ENCODE measurements at regions not wholly inside any gene's neighbourhood (a gene's known extent, or its start where the extent isn't known, plus 50 kb on each side); places are given as distances from the start of the nearest gene placed in this dataset.

- H3K4me1 Mint-ChIP-seq = no peaks in the 10 kb centered on the region
- H3K27ac Mint-ChIP-seq = no peak overlapping the region
- TF ChIP-seq, protein P1, sequence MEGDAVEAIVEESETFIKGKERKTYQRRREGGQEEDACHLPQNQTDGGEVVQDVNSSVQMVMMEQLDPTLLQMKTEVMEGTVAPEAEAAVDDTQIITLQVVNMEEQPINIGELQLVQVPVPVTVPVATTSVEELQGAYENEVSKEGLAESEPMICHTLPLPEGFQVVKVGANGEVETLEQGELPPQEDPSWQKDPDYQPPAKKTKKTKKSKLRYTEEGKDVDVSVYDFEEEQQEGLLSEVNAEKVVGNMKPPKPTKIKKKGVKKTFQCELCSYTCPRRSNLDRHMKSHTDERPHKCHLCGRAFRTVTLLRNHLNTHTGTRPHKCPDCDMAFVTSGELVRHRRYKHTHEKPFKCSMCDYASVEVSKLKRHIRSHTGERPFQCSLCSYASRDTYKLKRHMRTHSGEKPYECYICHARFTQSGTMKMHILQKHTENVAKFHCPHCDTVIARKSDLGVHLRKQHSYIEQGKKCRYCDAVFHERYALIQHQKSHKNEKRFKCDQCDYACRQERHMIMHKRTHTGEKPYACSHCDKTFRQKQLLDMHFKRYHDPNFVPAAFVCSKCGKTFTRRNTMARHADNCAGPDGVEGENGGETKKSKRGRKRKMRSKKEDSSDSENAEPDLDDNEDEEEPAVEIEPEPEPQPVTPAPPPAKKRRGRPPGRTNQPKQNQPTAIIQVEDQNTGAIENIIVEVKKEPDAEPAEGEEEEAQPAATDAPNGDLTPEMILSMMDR (IDR thresholded peaks at IDR 0.05) = no peak
- H3K36me3 Mint-ChIP-seq (ENCODE audit: low read depth) = no peaks in the 10 kb centered on the region
- H3K27me3 Mint-ChIP-seq (ENCODE audit: low read depth, poor library complexity) = no peaks in the 10 kb centered on the region
- no peak for DNase-seq
- no peaks in the 10 kb centered on the region for H3K9me3 Mint-ChIP-seq
- H3K4me3 Mint-ChIP-seq = no peak overlapping the region
These were observed 1555.4 kb downstream of the PCDH18 start for GRCh38 chr4:135976860-135977259.

GRCh38 chr4:135966936-135967335 lies 1565.4 kb downstream of the PCDH18 start:
- H3K4me1 Mint-ChIP-seq = no peaks in the 10 kb centered on the region
- no peak overlapping the region for H3K27ac Mint-ChIP-seq
- no peaks in the 10 kb centered on the region for H3K27me3 Mint-ChIP-seq (ENCODE audit: low read depth, poor library complexity)
- H3K9me3 Mint-ChIP-seq = no peaks in the 10 kb centered on the region
- DNase-seq = no peak
- TF ChIP-seq, protein P1 (IDR thresholded peaks at IDR 0.05) = no peak
- H3K4me3 Mint-ChIP-seq = no peak overlapping the region
- H3K36me3 Mint-ChIP-seq (ENCODE audit: low read depth) = no peaks in the 10 kb centered on the region

DNA sequence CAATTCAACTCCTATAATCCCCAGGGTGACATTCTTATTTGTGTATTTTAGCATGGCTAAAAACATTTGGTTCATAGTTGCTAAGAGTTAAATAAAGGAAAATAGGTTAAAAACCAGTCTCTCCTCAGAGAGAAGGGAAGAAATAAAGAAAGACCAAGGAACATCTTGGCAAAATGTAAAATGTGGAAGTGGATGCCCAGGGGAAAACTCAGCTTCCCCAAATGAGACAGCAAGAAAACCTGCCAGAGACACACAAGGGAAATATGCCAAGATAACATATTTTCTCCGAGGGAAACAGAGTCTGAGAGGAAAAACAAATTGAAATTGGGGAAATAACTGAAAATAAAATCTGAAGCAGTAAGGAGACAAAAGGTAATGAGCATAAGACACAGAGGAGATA lies 1569.3 kb downstream of the PCDH18 start:
- H3K27ac Mint-ChIP-seq = no peak overlapping the region

GRCh38 chr4:135949931-135950330 lies 1582.4 kb downstream of the PCDH18 start:
- H3K4me3 Mint-ChIP-seq = no peak overlapping the region
- H3K27ac Mint-ChIP-seq = no peak overlapping the region
- no peaks in the 10 kb centered on the region for H3K27me3 Mint-ChIP-seq (ENCODE audit: low read depth, poor library complexity)
- H3K9me3 Mint-ChIP-seq = peaks cover 8% of the 10 kb centered on the region
- no peak for DNase-seq
- no peaks in the 10 kb centered on the region for H3K36me3 Mint-ChIP-seq (ENCODE audit: low read depth)
- no peaks in the 10 kb centered on the region for H3K4me1 Mint-ChIP-seq
- TF ChIP-seq, protein P1 (IDR thresholded peaks at IDR 0.05) = no peak

More for the DNA sequence above, 1569.3 kb downstream of the PCDH18 start:
- no peak overlapping the region for H3K4me3 Mint-ChIP-seq
- H3K9me3 Mint-ChIP-seq = no peaks in the 10 kb centered on the region
- no peaks in the 10 kb centered on the region for H3K36me3 Mint-ChIP-seq (ENCODE audit: low read depth)
- TF ChIP-seq, protein P1 (IDR thresholded peaks at IDR 0.05) = no peak
- H3K4me1 Mint-ChIP-seq = no peaks in the 10 kb centered on the region
- H3K27me3 Mint-ChIP-seq (ENCODE audit: low read depth, poor library complexity) = no peaks in the 10 kb centered on the region
- no peak for DNase-seq

GRCh38 chr4:135948797-135949196 lies 1583.5 kb downstream of the PCDH18 start:
- no peaks in the 10 kb centered on the region for H3K36me3 Mint-ChIP-seq (ENCODE audit: low read depth)
- H3K27me3 Mint-ChIP-seq (ENCODE audit: low read depth, poor library complexity) = no peaks in the 10 kb centered on the region
- H3K27ac Mint-ChIP-seq = no peak overlapping the region
- TF ChIP-seq, protein P1 (IDR thresholded peaks at IDR 0.05) = no peak
- no peak overlapping the region for H3K4me3 Mint-ChIP-seq
- no peak for DNase-seq
- no peaks in the 10 kb centered on the region for H3K9me3 Mint-ChIP-seq
- H3K4me1 Mint-ChIP-seq = no peaks in the 10 kb centered on the region

- no peaks in the 10 kb centered on the region for H3K9me3 Mint-ChIP-seq
- H3K27me3 Mint-ChIP-seq (ENCODE audit: low read depth, poor library complexity) = no peaks in the 10 kb centered on the region
- TF ChIP-seq, protein P1 (IDR thresholded peaks at IDR 0.05) = no peak
- H3K27ac Mint-ChIP-seq = no peak overlapping the region
- H3K4me3 Mint-ChIP-seq = no peak overlapping the region
- DNase-seq = no peak
- H3K4me1 Mint-ChIP-seq = no peaks in the 10 kb centered on the region
- H3K36me3 Mint-ChIP-seq (ENCODE audit: low read depth) = no peaks in the 10 kb centered on the region
These were observed 1590.6 kb downstream of the PCDH18 start for GRCh38 chr4:135941671-135942070.

Measured in nephron progenitor cell (in vitro differentiated cells).